Activated T-cell treated with anti-CD3 and anti-CD28 coated beads for 48 hours (primary cell): ENCODE measurements at regions not wholly inside any gene's neighbourhood (a gene's known extent, or its start where the extent isn't known, plus 50 kb on each side); places are given as distances from the start of the nearest gene placed in this dataset.

ENCODE experiments used
- DNase-seq: peaks from one replicate; pipeline ENCODE4 v3.0.0-alpha.2; 2020; ENCODE audit warnings: low read depth

DNA sequence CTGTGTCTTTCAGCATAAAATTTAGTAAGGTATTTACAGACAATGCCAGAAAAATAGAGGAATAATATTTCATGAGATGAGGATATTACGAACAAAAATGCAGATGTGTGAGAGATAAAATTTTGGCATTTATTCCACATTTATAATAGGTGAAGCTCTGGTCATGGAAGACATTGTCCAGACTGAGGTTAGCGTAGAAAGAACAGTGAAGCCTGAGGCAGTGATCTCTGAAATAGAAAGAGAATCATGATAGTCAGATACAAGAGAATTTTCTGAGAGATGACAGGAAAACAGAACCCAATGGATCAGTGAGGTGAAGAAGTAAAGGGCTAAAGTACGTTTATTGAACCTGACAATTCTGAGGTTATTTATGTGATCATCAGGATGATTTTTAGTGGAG is 1155.9 kb upstream of the GJE1 start:
- DNase-seq: no peak

DNA sequence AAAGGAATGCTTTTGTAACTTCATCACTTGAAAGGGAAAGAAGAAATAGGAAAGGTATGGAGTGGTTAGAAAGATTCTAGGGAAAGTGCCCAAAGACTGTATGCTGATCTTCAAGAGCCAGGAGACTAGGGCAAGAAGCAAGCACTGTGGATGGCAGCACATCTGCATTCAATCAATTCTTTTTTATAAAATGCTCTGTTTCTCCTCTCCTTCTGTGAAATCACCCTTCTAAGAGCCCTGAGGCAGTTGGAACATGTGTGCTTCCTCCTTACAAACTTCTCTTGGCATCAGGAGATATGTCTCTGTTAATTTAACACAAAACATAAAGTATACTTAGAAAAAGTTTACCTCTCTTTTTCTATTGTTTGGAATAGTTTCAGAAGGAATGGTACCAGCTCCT is 1162.2 kb upstream of the GJE1 start:
- no peak for DNase-seq

- DNase-seq: no peak
These were observed 1164.7 kb upstream of the GJE1 start for GRCh38 chr6:140968062-140968461.

DNA sequence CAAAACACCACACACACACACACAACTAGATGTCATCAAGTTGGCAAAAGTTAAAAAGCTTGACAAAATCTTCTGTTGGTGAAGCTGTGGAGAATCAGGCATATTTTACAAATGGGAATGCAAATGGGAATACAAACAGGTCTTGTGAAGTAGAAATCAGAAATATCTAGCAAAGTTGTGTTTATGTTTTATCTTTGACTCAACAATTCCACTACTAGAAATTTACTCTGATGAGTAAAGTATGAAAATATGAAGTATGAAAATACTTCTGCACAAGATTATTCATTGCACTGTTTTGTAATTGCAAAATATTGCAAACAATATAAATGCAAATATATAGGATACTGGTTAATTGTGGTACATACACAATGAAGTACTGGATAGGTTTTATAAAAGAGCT is 1166.0 kb upstream of the GJE1 start:
- no peak for DNase-seq

- no peak for DNase-seq
These were observed 1172.2 kb upstream of the GJE1 start for GRCh38 chr6:140960566-140960965.

DNA sequence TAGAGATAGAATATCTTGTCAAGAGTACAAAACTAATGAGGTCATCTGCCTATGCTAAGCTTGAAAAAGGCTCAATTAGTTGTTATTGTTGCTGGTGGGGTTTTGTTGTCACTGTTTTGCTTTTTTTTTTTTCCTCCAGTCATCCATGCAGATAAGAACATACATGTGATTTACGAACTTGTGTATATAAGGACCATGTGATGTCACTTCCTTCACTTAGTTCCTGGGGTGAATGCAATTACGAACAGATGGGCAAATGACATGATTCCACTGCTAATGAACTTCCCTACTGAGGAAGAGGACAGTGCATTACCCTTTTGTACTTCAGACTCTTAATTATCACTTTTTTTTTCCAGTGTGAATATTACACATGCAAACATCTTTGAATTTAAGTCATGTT is 1175.3 kb upstream of the GJE1 start:
- DNase-seq: no peak

DNA sequence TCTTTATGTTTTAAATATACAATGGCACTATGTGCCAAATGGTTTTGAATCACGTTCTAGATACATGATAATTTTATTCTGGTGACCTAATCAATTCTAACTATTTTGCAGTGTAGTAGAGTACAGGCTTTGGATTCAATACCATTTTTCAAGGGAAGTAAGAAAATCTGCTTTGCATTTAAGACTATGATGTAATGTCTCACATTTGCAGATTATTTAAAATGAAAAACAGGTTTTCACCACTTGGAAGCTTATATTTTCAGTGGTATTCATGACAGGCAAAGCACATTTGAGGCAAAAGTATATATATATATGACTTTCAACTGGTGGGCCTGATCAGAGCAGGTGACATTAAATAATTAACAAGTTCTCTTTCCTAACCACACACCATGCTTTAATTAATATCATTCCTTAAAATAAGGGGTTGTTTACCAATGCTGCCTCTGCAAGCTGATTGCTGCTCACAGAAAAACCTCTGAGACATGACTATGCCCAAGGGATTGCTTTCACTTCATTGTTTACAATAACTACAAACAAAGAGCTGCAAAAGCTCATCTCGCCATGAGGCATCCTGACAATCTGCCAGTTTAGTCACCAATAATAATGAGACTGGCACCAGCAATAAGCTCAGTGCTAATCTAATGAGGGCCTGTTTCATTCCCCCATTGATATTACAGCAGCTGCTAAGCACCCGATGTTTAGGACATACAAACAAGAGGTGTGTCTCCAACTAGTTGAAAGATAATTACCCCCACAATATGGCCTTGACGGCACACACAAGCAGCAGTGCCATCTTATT is 1176.0 kb upstream of the GJE1 start:
- DNase-seq: no peak

DNA sequence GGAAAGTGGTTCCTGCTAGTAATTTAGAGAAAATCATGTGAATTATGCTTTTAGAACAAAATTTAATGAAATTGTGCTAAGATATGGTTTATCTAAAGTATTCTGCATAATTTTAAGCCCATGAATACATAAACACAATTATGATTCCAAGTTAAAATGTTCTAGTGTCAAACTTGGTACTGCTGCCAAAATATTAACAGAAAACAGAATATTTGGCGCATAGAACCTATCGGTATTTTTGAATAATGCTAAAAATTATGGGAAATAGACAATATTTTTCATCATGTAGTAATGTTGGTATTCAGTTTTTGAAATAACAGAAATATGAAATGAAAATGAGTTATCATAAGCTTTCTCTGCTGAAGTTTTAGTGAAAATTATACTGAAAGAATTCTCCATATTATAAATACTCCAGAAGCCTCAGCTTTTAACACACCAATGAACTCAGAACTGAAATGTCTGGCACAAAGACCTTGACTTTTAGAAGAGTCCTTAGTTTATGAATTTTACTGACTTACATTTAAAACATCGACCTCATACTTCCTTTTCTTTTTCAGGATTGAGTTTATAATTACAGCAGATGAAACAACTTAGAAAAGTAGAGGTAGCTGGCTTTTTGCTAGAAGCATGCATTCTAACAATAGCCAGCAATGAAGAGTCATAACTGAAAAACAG is 1192.3 kb upstream of the GJE1 start:
- no peak for DNase-seq

- no peak for DNase-seq
These were observed 1199.8 kb upstream of the GJE1 start for GRCh38 chr6:140932909-140933308.

- DNase-seq: no peak
These were observed 1201.1 kb upstream of the GJE1 start for GRCh38 chr6:140931581-140931980.

GRCh38 chr6:140929121-140929520 is 1203.6 kb upstream of the GJE1 start:
- DNase-seq: no peak

DNA sequence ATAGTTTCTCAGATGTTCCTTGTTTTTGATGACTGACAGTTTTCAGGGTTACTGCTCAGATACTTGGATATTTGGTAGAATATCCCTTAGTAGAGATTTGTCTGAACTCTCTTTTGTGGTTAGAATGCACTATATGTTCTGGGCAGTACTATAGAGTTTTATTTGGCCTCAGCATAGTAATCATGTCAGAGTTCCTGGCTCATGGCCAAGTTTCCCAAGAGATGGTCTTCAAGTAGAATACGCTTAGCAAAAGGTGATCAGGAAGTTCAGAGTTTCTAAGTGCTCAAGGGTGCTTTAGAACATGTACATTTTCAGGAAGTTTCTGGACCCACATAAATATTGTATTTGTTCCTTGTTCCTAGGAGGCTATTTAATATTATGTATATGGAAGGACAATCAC is 1209.7 kb upstream of the GJE1 start:
- no peak for DNase-seq

DNA sequence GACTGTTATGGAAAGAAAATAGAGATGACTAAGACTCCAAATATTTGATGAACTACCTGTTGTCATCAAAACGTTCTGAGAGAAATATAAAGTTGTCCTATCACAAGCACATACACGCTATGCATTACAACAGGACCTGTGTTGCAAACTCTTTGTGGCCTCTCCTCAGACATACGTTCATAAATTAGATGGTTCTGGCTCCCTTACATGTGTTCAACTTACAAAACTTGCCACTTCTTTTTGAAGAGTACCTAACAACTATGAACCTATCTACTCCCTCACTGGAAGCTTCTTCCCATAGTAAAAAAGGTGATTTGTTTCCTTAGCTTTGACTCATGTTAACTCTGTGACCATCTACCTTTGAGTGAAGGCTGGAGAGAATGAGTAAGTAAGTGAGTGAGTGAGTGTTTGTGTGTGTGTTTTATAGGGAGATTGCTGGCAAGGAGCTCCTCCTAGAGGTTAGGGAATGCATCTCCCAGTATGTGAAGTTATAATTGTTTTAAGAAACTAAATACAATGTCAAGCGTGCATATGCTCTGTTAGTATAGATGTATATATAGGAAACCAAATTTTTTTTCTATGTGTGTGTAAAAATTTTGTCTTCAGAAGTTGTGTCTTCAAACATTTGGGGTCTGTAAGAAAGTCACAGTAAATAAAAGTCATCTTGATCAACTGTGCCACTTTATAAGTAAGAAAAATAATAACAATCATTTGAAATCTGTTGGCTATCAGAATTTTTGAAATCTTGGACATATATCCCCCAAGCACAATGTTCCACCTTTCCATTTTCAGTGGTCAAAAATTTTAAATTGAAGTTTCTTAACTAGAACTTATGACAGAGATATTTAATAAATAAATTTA is 1211.1 kb upstream of the GJE1 start:
- DNase-seq: no peak

- no peak for DNase-seq
These were observed 1214.8 kb upstream of the GJE1 start for GRCh38 chr6:140917911-140918310.

DNA sequence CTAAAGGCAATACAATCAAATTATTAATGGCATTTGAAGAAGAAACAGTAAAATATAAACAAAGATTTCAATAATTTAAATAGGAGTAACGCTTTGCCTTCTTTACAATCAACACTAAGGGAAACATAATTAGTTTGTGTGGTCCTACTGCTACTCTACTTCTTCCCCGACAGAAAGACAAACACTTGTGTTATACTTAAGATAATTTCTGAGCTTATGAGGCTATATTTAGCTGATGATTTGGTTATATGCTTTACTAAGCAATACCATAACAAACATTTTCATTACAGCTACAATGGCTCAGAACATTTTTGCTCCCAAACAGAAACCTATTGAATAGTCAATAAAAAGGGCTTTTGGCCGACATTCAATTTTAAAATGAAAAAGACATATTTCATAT is 1217.2 kb upstream of the GJE1 start:
- DNase-seq: no peak

- no peak for DNase-seq
These were observed 1217.6 kb upstream of the GJE1 start for GRCh38 chr6:140915103-140915502.

DNA sequence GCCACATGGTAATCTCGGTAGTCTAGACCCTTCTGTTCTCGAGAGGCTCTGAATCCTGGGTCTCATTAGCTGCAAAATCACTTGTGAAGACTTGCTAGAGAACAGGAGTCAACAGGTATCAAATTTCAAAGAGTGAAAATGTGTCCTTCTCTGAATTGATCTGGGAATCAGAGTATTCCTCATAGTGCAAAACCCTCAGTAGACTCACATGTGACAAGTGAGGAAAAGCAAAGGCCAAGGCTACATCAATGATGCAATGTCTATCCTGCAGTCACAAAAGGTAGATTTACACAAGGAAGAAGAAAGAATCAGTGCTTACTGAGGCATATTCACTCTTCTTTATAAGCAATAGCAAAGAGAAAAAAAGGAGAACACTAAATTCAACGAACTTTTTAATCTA is 1220.0 kb upstream of the GJE1 start:
- no peak for DNase-seq

DNA sequence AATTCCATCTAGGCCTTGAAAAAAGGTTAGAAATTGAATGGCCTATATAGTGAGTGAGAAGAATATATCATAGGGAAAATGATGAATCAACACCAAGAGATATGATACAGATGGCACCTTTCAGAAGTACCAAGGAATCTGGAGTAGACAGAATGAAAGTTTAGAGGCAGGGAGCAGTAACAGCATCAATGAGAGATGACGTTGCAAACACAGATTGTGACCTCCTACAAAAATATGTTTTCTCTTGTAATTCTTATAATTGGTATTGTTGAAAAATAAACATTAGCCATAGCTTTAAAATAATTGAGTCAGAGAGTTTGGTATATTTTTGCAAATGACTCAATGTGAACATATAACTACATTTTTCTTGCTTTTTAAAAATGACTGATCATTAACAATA is 1223.1 kb upstream of the GJE1 start:
- DNase-seq: no peak

DNA sequence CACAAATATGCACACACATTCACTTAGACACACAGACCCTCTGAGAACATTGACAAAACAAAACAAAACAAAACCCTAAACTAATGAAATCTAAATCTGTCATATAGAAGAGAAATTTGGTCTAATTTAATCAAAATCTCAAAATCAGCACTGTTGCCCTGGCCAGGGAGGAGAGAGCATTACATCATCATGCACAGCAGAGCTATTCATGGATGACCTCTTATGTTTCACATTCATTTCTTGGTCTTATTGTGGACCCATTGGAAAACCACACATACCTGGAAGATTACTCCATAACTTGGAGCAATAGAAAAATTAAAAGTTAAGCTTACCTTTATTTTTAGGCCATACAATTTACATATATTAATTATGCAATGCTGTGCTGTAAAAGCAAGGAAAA is 1223.6 kb upstream of the GJE1 start:
- no peak for DNase-seq

GRCh38 chr6:140908505-140908904 is 1224.2 kb upstream of the GJE1 start:
- DNase-seq: no peak

DNA sequence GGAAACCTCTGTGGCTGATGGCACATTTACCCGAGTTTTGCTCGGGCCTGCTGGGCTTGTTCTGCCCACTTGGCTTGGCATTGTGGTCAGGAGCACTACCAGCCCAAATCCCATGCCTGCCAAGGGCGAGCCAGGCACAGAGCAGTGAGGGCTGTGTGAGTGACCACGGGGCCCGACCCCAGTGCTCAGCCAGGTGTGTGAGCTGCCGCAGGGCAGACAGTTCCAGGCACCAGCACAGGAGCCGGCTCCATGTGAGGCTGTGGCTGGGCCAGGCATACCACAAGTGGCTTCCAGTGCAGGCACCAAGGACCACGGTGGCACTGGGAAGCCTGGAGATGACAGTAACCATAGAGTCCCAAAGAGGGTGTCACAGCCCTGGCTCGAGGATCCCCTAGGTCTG is 1225.5 kb upstream of the GJE1 start:
- DNase-seq: no peak

DNA sequence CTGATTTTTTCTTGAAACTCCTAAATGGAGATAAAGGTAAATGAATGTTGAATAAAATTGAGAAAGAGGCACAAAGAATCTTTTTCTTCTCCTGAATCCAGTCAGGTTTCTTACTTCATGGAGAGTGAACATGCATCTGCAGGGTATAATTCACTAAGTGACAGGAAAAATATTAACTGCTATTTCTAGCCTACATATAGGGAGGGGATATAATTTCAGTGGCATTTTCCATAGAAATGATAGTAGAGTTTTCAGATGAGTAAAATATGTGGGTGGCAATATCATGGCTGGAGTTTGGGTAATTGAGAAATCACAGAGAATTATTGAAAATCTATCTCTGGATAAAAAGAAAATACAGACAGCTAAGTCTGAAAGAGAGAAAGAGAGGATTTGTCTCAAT is 1227.0 kb upstream of the GJE1 start:
- no peak for DNase-seq

DNA sequence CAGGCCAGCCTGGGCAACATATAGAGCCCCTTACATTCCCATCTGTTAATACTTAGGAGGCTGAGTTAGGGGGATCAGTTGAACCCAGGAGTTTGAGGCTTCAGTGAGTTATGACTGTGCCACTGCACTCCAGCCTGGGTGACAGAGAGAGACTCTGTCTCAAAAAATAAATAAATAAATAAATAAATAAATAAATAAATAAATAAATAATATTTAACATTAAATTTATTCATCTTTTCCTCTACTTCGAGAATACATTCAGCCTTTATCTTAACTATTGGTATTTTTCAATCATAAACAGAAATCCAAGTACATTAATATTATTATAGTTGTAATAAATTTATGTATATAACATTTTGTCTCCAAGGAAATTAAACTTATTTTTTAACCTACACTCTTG is 1227.7 kb upstream of the GJE1 start:
- no peak for DNase-seq
